ENCODE measurements at regions not wholly inside any gene's neighbourhood (a gene's known extent, or its start where the extent isn't known, plus 50 kb on each side); places are given as distances from the start of the nearest gene placed in this dataset.

DNA sequence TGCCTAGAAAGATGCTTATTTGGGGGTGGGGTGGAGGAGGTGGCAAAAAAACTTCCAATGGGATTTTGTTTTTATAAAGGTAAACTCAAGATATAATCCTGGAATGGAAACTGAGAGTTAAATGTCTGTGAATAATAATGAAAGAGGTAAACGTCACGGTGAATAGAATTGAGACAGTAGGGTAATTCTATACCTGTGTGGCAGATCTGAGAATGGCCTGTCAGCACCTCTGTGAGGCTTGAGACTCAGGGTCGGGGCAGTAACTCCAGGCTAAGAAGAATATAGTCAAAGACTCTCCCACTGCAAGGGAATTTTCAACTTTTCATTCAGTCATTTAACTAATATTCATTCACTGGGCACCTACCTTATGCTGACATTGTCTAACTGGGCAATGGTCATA lies 581.2 kb upstream of the ZNF608 start:
- TF ChIP-seq, protein P1, sequence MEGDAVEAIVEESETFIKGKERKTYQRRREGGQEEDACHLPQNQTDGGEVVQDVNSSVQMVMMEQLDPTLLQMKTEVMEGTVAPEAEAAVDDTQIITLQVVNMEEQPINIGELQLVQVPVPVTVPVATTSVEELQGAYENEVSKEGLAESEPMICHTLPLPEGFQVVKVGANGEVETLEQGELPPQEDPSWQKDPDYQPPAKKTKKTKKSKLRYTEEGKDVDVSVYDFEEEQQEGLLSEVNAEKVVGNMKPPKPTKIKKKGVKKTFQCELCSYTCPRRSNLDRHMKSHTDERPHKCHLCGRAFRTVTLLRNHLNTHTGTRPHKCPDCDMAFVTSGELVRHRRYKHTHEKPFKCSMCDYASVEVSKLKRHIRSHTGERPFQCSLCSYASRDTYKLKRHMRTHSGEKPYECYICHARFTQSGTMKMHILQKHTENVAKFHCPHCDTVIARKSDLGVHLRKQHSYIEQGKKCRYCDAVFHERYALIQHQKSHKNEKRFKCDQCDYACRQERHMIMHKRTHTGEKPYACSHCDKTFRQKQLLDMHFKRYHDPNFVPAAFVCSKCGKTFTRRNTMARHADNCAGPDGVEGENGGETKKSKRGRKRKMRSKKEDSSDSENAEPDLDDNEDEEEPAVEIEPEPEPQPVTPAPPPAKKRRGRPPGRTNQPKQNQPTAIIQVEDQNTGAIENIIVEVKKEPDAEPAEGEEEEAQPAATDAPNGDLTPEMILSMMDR (IDR thresholded peaks at IDR 0.05; ENCODE audit: control extremely low read depth, extremely low read depth, low read depth, missing control alignments), result no peak
- POLR2A ChIA-PET, result no interaction called here

DNA sequence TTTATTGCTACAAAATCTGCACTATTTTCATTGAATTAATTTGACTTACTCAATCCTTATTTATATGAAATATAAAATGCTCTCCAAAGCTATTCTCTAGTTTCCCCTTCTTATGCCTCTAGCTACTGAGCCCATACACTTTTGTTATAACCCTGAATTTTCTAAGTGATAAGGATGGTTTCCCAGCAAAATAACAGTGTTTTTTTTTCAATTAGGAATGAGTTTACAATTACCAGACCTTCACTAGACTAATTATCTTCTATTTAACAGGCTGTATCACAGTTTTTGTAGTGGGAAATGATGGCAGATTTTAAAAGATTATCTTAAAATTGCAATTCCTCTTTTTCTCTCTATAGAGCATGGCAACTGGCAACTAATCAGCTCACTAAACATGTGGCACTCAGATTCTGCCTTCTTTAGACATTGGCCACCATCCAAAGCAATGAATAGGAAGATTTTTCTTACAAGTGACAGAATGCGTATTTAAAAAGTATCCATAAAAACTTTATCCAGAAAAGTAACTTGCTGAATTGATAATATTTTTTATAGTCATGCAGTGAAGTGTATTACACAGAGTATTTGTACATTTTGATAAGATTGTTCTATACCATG lies 585.7 kb upstream of the ZNF608 start:
- CTCF ChIA-PET, result interaction anchor here (0.6 kb wide), 1 partner anchor 11 kb away, joined by 3 read pairs; no protein-coding TSS in a partner anchor
- POLR2A ChIA-PET, result no interaction called here
- TF ChIP-seq, protein P1 (IDR thresholded peaks at IDR 0.05; ENCODE audit: control extremely low read depth, extremely low read depth, low read depth, missing control alignments), result no peak
- no peak for DNase-seq (ENCODE audit: extremely low spot score)

More for the DNA sequence above, 581.2 kb upstream of the ZNF608 start:
- CTCF ChIA-PET, result no interaction called here
- no peak for DNase-seq (ENCODE audit: extremely low spot score)

DNA sequence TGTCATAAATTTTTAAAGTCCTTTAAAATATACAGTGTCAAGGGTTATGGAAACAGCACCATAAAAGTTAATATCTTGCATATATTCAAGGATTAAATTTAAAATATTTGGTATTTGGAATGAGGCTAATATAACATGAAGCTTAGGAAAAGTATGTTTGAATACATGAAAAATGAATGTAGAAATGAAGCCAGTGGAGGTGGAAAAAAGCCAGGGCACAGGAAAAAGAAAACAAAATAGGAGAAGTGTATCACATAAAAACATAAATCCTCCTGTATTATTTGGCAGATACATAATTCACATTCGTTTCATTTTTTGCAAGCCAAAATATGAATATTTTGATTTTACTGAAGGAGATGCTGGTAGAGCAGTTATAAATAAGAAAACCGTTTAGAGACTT lies 587.0 kb upstream of the ZNF608 start:
- ChIA-PET POLR2A (no interaction called here), CTCF (no interaction called here)
- no peak for DNase-seq (ENCODE audit: extremely low spot score)
- TF ChIP-seq, protein P1 (IDR thresholded peaks at IDR 0.05; ENCODE audit: control extremely low read depth, extremely low read depth, low read depth, missing control alignments), result no peak

DNA sequence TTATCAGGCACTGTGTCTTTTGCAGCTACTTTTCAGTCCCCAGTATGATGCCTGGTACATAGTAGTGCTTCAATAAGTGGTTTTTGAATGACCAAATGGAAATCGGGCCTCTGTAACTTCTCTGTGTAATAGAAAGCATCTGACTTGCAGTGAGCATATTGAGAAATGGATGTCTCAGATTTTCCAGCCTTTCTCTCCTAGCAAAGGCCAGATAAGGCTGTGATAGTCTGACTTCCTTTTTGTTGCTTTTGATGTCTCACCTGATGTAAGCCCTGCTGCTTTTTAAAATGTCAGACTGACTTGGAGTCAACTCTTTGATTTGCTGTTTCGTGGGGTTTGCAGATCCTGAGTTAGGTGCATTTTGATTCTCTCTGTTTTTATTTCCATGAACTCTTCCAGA lies 590.0 kb upstream of the ZNF608 start:
- CTCF ChIA-PET, result no interaction called here
- POLR2A ChIA-PET, result no interaction called here
- TF ChIP-seq, protein P1 (IDR thresholded peaks at IDR 0.05; ENCODE audit: control extremely low read depth, extremely low read depth, low read depth, missing control alignments), result no peak
- no peak for DNase-seq (ENCODE audit: extremely low spot score)

DNA sequence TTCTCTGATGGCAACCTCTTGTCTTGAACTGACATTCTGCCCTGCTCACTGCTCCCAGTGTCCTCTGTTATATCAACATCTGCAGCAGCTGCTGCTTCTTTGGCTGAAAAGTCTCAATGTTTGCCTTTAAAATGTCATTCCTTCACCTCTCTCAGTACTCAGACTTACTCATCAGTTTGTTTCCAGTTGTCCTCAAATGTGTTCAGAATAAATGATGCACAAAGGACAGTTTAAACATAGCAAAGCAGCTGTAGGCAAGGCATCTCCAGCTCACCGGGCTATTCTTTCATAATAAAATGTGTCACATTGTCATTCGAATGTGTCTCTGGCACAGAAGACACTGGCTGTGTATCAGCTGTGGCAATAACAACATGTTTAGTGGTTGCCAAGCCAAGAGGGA lies 590.9 kb upstream of the ZNF608 start:
- ChIA-PET CTCF (no interaction called here), POLR2A (no interaction called here)
- TF ChIP-seq, protein P1 (IDR thresholded peaks at IDR 0.05; ENCODE audit: control extremely low read depth, extremely low read depth, low read depth, missing control alignments), result no peak
- DNase-seq (ENCODE audit: extremely low spot score), result no peak

DNA sequence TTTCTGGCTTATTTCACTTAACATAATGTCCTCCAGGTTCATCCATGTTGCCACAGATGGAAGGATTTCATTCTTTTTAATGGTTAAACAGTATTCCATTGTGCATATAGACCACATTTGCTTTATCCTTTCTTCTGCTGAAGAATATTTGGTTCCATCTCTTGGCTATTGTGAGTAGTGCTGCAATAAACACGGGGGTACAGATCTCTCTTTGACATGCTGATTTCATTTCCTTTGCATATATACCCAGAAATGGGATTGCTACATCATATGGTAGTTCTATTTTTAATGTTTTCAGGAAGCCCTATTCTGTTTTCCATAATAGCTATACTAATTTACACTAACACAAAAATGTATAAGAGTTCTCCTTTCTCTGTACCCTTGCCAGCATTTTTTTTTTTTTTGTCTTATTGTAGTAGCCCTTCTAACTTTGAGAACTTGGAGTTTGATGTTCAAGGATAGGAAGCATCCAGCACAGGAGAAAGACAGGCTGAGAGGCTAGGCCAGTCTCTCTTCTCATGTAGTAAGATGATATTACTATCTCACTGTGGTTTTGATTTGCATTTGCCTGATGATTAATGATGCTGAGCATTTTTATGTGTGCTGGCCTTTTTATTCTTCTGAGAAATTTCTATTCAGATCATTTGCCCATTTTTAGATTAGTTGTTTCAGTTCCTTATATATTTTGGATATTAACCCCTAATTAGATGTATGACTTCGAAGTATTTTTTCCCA lies 592.2 kb upstream of the ZNF608 start:
- TF ChIP-seq, protein P1 (IDR thresholded peaks at IDR 0.05; ENCODE audit: control extremely low read depth, extremely low read depth, low read depth, missing control alignments), result peak; percentile 4
- POLR2A ChIA-PET, result no interaction called here
- DNase-seq (ENCODE audit: extremely low spot score), result no peak
- CTCF ChIA-PET, result interaction anchor here (1.7 to 2.3 kb wide), 2 partner anchors 12 to 15 kb away, joined by 3 to 6 read pairs; no protein-coding TSS in a partner anchor

Measured in GM10248 (cell line).